OCI-LY7 (cell line): ENCODE measurements at regions not wholly inside any gene's neighbourhood (a gene's known extent, or its start where the extent isn't known, plus 50 kb on each side); places are given as distances from the start of the nearest gene placed in this dataset.

Experiments
- EZH2phosphoT487 ChIP-seq: fragments of 200-600 bp; sonication (generic); IDR thresholded peaks from 2 replicates; pipeline ENCODE4 v1.6.1; 2018; ENCODE audit warnings: low read depth, borderline replicate concordance, mild to moderate bottlenecking, mixed run types, antibody characterized with exemption, low read length, moderate library complexity, mixed read lengths
- TF ChIP-seq, protein P1 (sequence below): fragments of 200-600 bp; sonication (generic); conservative IDR thresholded peaks from 2 replicates; pipeline ENCODE4 v1.5.1; 2014; ENCODE audit warnings: mild to moderate bottlenecking, antibody characterized with exemption, low read length, moderate library complexity, mixed read lengths

DNA sequence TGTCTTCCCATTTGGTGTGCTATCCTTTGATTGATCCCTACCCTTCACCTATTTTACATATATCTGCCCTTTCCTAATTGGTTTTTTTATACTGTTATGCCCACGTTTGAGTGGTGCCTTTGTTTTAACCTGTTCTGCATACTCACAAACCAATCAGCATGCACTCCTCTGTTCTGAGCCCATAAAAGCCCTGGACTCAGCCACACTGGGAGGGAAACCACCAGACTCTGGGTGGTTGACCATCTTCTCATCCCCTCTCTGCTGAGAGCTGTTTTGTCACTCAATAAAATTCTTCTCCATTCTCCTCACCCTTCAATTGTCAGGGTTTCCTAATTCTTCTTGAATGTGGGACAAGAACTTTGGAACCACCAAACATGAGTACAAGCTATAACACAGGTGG, 989.8 kb downstream of the ADGRL2 start:
- TF ChIP-seq, protein P1, sequence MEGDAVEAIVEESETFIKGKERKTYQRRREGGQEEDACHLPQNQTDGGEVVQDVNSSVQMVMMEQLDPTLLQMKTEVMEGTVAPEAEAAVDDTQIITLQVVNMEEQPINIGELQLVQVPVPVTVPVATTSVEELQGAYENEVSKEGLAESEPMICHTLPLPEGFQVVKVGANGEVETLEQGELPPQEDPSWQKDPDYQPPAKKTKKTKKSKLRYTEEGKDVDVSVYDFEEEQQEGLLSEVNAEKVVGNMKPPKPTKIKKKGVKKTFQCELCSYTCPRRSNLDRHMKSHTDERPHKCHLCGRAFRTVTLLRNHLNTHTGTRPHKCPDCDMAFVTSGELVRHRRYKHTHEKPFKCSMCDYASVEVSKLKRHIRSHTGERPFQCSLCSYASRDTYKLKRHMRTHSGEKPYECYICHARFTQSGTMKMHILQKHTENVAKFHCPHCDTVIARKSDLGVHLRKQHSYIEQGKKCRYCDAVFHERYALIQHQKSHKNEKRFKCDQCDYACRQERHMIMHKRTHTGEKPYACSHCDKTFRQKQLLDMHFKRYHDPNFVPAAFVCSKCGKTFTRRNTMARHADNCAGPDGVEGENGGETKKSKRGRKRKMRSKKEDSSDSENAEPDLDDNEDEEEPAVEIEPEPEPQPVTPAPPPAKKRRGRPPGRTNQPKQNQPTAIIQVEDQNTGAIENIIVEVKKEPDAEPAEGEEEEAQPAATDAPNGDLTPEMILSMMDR = no peak
- no peak for TF ChIP-seq EZH2phosphoT487
